NCI-H2107 treated with DMSO at 0.1 percent for 48 hours (cell line): ENCODE measurements at regions not wholly inside any gene's neighbourhood (a gene's known extent, or its start where the extent isn't known, plus 50 kb on each side); places are given as distances from the start of the nearest gene placed in this dataset.

Source experiments
- DNase-seq: peaks from one replicate; lab custom pipeline; 2025; ENCODE audit not compliant: unreplicated experiment; lab: John Stamatoyannopoulos, UW

- DNase-seq: no peak
These were observed 115.4 kb downstream of the AXIN2 start for GRCh38 chr17:65446043-65446442.

DNA sequence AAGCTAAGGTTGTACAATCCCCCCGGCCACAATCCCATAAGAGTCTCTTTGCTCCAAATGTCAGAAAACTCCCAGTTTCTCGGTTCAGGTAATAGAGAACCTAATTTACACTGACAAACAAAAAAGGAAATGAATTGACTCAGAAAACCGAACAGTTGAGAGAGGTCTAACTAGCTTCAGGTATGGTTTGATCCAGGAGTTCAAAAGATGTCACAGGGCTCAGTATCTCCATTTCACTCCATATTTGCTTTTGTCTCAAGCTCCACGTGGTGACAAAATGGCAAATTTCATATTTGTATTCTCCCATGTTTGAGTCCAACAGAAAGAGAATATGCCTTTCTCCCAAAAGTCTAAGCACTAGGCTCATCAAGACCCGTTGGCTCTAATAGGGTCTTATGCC lies 117.4 kb downstream of the AXIN2 start:
- DNase-seq: no peak

DNA sequence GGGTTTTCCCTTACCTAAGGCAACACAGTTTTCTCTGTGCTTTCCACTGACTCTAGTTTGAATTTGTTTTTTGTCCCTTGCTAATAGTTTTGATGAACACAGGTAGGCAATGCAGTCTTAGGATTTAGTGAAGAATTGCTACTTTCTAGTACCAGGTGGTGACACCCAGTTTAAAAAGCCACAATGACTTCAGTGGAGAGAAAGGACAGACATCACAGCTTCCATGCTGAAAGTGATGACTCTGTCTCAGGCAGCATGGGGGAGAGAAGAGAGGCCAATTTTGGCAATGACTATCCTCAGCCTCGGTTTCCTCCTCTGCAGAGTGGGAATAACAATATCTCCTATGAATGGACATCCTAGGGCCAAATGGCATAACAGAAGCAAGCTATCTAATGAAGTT lies 118.8 kb downstream of the AXIN2 start:
- no peak for DNase-seq

DNA sequence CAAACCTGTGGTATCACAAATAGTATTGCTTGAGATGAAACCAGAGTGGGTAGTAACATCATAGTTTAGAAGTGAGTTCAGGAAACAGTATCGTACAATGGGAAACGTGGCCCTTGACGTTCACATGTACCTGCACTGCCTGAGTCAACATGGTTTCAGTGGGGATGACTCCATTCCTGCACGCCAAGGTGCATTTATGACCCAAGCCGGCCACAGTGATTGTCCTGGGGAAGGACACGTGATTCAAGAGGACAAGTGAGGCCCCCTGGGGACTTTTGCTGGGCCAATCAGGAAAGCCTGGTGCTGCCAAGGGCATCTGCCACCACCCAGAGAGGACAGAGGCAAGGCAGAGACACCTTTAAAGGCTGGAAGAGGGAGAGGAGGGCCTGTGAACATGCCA lies 119.2 kb downstream of the AXIN2 start:
- no peak for DNase-seq

DNA sequence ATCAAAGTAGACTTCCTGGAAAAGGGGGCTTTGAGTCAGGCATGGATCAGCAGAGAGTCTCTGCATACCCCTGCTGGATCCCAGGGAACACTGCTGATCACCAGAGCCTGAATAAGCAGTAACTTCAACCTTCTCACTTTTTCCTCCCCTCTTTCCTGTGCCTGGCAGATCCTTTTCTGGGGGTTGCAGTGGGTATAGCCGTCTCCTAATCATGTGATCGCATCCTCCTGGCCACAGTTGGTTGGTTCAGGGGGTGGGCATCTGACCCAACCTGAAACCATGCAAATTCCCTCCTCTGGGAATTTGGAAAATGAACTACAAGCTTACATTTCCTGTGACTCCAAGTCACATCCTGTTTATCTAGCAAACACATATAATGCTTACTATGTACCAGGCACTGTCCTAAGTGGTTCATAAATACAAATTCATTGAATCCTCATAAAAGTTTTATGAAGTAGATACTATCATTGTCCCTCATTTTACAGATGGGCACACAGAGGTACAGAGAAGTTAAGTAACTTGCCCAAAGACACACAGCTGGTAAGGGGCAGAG lies 120.3 kb downstream of the AXIN2 start:
- DNase-seq: no peak

- no peak for DNase-seq
These were observed 122.6 kb downstream of the AXIN2 start for GRCh38 chr17:65438708-65439294.

GRCh38 chr17:65438173-65438572 lies 123.3 kb downstream of the AXIN2 start:
- no peak for DNase-seq

DNA sequence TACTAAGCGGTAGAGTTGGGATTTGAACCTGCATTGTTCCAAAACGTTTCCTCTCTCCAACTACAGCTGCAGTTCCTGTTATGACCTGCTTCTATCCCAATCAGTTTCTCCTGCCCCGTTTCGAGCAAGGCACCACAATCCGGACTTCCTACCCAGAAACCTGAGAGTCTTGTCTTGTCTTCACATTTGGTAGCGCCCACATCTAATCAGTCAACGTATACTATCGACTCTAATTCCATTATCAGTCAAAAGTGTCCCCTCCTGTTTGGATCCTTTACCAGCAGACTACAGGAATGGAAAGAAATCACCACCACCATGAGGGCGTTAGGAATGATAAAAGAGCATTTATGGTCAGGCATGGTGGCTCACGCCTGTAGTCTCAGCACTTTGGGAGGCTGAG lies 124.6 kb downstream of the AXIN2 start:
- DNase-seq: no peak

DNA sequence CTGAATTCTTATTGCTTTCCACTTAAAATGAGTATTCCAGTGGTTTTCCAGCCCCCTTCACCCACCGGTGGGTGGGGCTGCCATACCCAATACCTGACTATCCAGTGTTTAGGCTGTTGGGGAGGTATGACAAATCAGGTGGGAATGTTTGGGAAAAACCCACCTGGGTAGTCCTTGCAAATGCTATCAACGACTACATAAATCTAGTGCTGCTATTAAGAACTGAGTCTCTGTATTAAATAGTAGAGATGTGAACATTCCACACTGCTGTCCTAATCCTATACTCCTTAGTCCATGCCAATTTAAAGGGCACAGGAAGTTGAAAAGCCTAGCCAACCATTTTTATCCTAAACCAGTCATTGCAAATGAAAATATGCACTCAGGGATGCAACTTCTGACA lies 126.6 kb downstream of the AXIN2 start:
- no peak for DNase-seq

DNA sequence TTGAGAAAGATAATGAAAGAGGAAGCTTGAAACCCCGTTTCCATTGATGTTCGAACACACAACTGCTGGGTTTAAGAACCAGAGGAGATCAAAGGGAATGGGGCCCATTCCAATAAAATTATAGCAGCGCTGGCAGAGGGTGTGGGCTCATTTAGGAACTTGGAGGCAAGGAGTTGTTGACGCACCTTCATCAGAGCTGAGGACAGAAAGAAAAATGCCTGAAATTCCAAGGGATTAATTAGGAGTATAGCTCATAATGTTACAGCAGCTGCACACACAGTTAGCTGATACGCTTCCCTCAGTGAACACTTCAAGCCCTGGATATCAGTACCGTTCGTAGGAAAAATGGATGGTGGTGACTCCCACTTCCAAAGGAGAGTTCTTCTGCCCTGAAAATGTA lies 127.2 kb downstream of the AXIN2 start:
- no peak for DNase-seq

DNA sequence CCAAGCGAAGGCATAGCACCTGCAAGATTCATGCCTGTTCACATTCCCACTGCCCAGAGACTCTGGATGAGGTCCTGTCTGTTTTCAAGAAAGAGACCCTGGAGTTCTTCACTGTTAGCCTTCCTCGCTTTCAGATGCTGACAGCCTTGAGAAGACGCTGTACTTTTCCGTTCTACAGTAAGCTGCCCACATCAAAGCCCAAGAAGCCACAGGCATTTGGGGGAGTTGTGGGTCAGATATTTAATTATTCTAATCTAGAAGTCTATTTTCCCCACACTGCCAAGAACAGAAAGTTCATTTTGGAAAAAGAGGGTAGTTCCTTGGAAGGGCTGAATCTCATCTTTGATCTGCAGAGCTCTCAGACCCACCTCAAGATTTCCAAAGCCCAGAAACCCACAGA lies 127.9 kb downstream of the AXIN2 start:
- no peak for DNase-seq

GRCh38 chr17:65433157-65433556 lies 128.3 kb downstream of the AXIN2 start:
- DNase-seq: no peak

DNA sequence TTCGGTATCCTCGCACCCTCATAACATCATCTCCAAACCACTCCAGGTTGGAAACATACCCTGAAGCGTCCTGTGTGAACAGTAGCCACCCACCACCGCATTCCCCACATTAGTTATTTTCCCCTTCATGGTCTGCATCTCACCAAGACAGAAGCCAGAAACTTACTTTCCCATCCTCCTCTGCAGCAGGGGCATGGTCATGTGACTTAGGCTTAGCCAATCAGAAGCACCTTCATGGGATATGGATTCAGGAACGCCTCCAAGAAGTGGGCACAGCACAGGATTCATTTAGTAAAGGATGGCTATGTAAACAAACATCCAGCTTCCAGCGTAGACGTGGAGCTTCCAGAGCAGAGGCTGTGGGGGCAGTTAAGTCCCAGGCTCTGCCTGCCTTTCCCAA lies 130.3 kb downstream of the AXIN2 start:
- no peak for DNase-seq

DNA sequence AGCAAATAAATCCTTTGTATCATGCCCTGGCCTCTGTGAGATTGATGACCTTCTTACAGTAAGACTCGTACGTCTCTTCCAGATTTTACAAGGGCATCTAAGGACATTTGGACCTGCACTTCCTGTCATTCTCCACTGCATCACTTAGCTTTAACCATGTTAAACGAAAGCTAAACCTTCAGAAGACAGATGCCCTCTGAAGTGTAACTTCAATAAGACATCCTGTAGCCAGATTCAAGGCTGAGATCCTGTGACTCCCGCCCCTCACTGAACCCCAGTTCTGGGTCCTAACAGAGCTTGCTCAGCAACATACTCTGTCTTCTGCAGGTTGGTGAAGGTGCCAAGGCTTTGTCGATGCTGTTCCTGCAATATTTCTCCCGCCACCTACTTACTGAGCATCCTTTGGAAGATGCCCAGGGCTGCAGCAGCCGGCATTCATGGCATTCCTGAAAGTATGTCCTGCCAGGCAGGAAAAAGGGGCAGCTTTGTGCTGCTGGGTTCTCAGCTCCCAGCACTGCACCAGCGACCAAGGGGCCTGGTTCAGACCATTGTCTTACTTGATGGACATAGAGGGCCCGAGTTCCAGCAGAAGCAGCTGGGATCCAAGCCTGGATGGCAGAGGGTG lies 131.1 kb downstream of the AXIN2 start:
- no peak for DNase-seq

- DNase-seq: no peak
These were observed 137.9 kb downstream of the AXIN2 start for GRCh38 chr17:65423346-65424140.

GRCh38 chr17:65418622-65419021 lies 142.8 kb downstream of the AXIN2 start:
- DNase-seq: no peak

- no peak for DNase-seq
These were observed 143.8 kb downstream of the AXIN2 start for GRCh38 chr17:65417406-65418221.

GRCh38 chr17:65415991-65416390 lies 145.5 kb downstream of the AXIN2 start:
- DNase-seq: no peak

DNA sequence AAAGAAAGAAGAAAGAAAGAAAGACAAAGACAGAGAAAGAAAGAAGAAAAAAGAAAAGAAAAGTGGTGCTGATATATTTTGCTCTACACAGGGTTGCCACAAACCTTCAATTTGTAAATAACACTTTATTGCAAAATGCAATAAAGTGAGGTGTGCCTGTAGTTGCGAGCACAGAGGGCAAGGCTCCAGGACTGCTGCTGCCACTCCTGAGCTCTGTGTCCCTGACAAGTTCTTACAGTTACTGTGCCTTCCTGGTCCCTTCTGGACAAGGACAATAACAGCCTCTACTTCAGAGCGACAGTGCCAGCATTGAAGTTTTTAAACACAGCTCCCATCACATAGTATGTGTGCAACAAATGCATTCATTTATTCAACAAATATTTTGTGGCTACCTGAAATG lies 148.1 kb downstream of the AXIN2 start:
- DNase-seq: no peak

GRCh38 chr17:65409381-65409780 lies 152.1 kb downstream of the AXIN2 start:
- DNase-seq: no peak

DNA sequence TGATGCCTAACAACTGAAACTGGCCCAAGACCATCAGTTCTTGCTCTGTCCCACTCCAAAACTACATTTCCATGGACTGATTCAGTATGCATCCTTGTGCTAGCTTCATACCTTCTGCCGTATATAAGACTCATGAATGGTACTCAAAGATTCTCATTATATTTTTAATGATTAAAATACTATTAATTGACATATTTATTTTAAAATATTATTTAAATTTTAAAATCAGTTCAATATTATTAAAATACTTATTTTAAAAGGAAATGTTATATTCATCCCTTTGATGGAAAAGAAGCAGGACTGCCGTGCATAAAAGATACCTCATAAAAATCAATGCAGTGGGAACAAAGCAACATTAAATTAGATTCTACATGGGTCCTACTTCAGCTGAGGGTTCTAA lies 153.4 kb downstream of the AXIN2 start:
- no peak for DNase-seq
